ENCODE measurements at regions not wholly inside any gene's neighbourhood (a gene's known extent, or its start where the extent isn't known, plus 50 kb on each side); places are given as distances from the start of the nearest gene placed in this dataset.
"Not testable (repeated sequence)": the region's sequence is repeated elsewhere in the genome, so short reads cannot be mapped to it uniquely, and the experiment has no call there.

DNA sequence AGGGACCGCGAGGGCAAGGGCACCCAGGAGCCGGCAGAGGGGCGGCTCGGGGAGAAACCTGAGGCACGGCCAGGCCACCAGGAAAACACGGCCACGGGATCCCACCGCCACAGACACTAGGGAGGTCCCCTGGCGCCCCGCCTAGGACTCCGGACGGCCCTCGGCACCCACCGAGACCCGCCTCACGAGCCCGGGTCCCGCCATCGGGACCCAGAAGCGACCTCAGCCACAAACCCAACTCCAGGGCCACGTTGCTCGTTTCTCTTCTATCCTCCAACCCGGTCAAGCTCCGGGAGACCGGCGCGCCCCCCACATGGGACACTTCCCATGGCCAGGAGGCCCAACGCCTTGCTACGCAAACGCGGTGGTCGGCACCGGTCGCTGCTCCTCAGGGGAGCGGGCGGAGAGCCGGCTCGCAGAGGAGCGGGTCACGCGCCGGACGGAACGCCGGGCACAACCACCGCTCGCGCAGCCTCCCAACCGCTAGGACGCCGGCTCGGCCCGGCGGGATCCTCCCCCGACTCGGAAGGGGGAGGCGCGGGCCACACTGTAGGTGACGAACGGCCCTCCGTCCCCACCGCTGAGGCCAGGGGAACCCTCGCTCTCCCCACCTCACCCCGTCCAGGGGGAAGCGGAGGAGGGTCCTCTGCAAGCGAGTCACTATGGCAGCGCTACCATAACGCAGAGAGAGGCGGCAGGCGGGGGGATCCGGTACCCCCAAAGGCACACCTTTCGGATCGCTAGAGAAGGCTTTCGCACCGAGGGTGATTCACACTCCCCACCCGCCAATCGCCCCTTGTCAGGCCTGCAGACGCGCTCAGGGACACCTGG lies 1514.1 kb upstream of the DEFB115 start:
- H3K27me3 ChIP-seq (ENCODE audit: insufficient read depth, low read length): no peaks in the 10 kb centered on the region
- no peaks in the 10 kb centered on the region for H3K9me3 ChIP-seq (ENCODE audit: low read depth, low read length)
- no peaks in the 10 kb centered on the region for H3K4me1 ChIP-seq (ENCODE audit: insufficient read depth, low read length)
- no peak overlapping the region for H3K4me2 ChIP-seq (ENCODE audit: insufficient read depth, low read length)
- no peaks in the 10 kb centered on the region for H3K36me3 ChIP-seq (ENCODE audit: insufficient read depth, low read length)
- H3K27ac ChIP-seq (ENCODE audit: low read depth, low read length): no peak overlapping the region
- no peaks in the 10 kb centered on the region for H3K79me2 ChIP-seq (ENCODE audit: insufficient read depth, low read length)
- H3K4me3 ChIP-seq (ENCODE audit: insufficient read depth, low read length): no peak overlapping the region
- no peak for TF ChIP-seq CTCF (IDR thresholded peaks at IDR 0.05; ENCODE audit: extremely low read depth, low read depth, low read length)
- no peak for DNase-seq (ENCODE audit: insufficient read length, low spot score, missing footprints)
- no peak overlapping the region for H2AFZ ChIP-seq (ENCODE audit: low read length)
- H4K20me1 ChIP-seq (ENCODE audit: insufficient read depth, low read length): no peaks in the 10 kb centered on the region

DNA sequence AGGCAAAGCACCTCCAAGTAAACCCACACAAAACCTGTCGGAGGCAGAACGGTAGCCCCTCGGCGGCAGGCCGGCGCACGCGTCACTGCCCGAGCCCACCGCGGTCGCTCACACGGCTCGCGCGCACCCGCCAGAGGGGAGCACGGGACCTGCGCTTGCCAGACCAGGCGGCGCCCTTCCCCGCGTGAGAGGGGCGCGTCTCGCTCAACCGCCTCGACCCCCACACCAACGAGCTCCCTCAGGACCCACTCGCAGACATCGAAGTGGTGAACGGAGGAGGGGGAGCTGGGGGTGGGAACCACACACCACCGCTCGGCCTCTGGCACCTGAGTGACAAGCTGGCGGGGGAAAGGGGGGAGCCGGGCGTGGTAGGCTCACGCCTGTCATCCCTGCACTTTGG lies 1513.4 kb upstream of the DEFB115 start:
- Histone ChIP-seq H4K20me1 (ENCODE audit: insufficient read depth, low read length) (no peaks in the 10 kb centered on the region), H3K79me2 (ENCODE audit: insufficient read depth, low read length) (no peaks in the 10 kb centered on the region), H3K27me3 (ENCODE audit: insufficient read depth, low read length) (no peaks in the 10 kb centered on the region), H3K4me1 (ENCODE audit: insufficient read depth, low read length) (no peaks in the 10 kb centered on the region), H2AFZ (ENCODE audit: low read length) (no peak overlapping the region), H3K4me3 (ENCODE audit: insufficient read depth, low read length) (no peak overlapping the region), H3K4me2 (ENCODE audit: insufficient read depth, low read length) (no peak overlapping the region), H3K9me3 (ENCODE audit: low read depth, low read length) (no peaks in the 10 kb centered on the region), H3K36me3 (ENCODE audit: insufficient read depth, low read length) (no peaks in the 10 kb centered on the region), H3K27ac (ENCODE audit: low read depth, low read length) (no peak overlapping the region)
- no peak for DNase-seq (ENCODE audit: insufficient read length, low spot score, missing footprints)
- TF ChIP-seq CTCF (IDR thresholded peaks at IDR 0.05; ENCODE audit: extremely low read depth, low read depth, low read length): no peak

GRCh38 chr20:29745534-29746245 lies 1511.8 kb upstream of the DEFB115 start:
- not testable (repeated sequence) for H3K36me3 ChIP-seq (ENCODE audit: insufficient read depth, low read length); H3K4me3 ChIP-seq (ENCODE audit: insufficient read depth, low read length); DNase-seq (ENCODE audit: insufficient read length, low spot score, missing footprints); H2AFZ ChIP-seq (ENCODE audit: low read length); H3K4me2 ChIP-seq (ENCODE audit: insufficient read depth, low read length); H3K79me2 ChIP-seq (ENCODE audit: insufficient read depth, low read length); H3K27ac ChIP-seq (ENCODE audit: low read depth, low read length); H3K27me3 ChIP-seq (ENCODE audit: insufficient read depth, low read length); H4K20me1 ChIP-seq (ENCODE audit: insufficient read depth, low read length); H3K9me3 ChIP-seq (ENCODE audit: low read depth, low read length); H3K4me1 ChIP-seq (ENCODE audit: insufficient read depth, low read length)

- Histone ChIP-seq H3K36me3 (ENCODE audit: insufficient read depth, low read length) (no peaks in the 10 kb centered on the region), H3K4me2 (ENCODE audit: insufficient read depth, low read length) (no peak overlapping the region), H3K79me2 (ENCODE audit: insufficient read depth, low read length) (no peaks in the 10 kb centered on the region), H3K4me1 (ENCODE audit: insufficient read depth, low read length) (no peaks in the 10 kb centered on the region), H3K27me3 (ENCODE audit: insufficient read depth, low read length) (no peaks in the 10 kb centered on the region), H3K9me3 (ENCODE audit: low read depth, low read length) (no peaks in the 10 kb centered on the region), H3K27ac (ENCODE audit: low read depth, low read length) (no peak overlapping the region), H3K4me3 (ENCODE audit: insufficient read depth, low read length) (no peak overlapping the region), H4K20me1 (ENCODE audit: insufficient read depth, low read length) (no peaks in the 10 kb centered on the region), H2AFZ (ENCODE audit: low read length) (no peak overlapping the region)
- DNase-seq (ENCODE audit: insufficient read length, low spot score, missing footprints): no peak
- no peak for TF ChIP-seq CTCF (IDR thresholded peaks at IDR 0.05; ENCODE audit: extremely low read depth, low read depth, low read length)
Measured at GRCh38 chr20:29750268-29750899, 1507.1 kb upstream of the DEFB115 start.

- H2AFZ ChIP-seq (ENCODE audit: low read length); H3K9me3 ChIP-seq (ENCODE audit: low read depth, low read length); H3K27ac ChIP-seq (ENCODE audit: low read depth, low read length); H3K36me3 ChIP-seq (ENCODE audit: insufficient read depth, low read length); H3K4me1 ChIP-seq (ENCODE audit: insufficient read depth, low read length); H3K79me2 ChIP-seq (ENCODE audit: insufficient read depth, low read length); H3K4me2 ChIP-seq (ENCODE audit: insufficient read depth, low read length); H3K27me3 ChIP-seq (ENCODE audit: insufficient read depth, low read length); H4K20me1 ChIP-seq (ENCODE audit: insufficient read depth, low read length); H3K4me3 ChIP-seq (ENCODE audit: insufficient read depth, low read length): not testable (repeated sequence)
- peak; percentile 38 for DNase-seq (ENCODE audit: insufficient read length, low spot score, missing footprints)
Measured at GRCh38 chr20:29752644-29753425, 1504.6 kb upstream of the DEFB115 start.

DNA sequence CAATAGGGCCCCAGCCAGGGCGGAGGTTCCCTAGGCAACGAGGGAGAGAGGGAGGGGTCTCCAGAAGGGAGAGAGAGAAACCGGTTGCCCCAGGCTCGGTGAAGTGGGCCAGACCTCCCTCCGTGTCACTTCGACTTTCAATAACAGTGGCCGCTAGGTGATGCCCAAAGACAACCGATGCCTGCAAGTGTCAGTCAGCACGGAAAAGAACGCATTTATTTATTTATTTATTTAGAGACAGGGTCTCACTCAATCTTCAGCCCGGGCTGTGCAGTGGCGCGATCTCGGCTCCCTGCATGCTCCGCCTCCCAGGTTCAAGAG lies 1504.1 kb upstream of the DEFB115 start:
- not testable (repeated sequence) for DNase-seq (ENCODE audit: insufficient read length, low spot score, missing footprints); H2AFZ ChIP-seq (ENCODE audit: low read length); H3K4me2 ChIP-seq (ENCODE audit: insufficient read depth, low read length); H3K79me2 ChIP-seq (ENCODE audit: insufficient read depth, low read length); H4K20me1 ChIP-seq (ENCODE audit: insufficient read depth, low read length); H3K4me1 ChIP-seq (ENCODE audit: insufficient read depth, low read length); H3K9me3 ChIP-seq (ENCODE audit: low read depth, low read length); H3K27me3 ChIP-seq (ENCODE audit: insufficient read depth, low read length); H3K27ac ChIP-seq (ENCODE audit: low read depth, low read length); H3K36me3 ChIP-seq (ENCODE audit: insufficient read depth, low read length); H3K4me3 ChIP-seq (ENCODE audit: insufficient read depth, low read length)
